ENCODE measurements at regions not wholly inside any gene's neighbourhood (a gene's known extent, or its start where the extent isn't known, plus 50 kb on each side); places are given as distances from the start of the nearest gene placed in this dataset.

DNA sequence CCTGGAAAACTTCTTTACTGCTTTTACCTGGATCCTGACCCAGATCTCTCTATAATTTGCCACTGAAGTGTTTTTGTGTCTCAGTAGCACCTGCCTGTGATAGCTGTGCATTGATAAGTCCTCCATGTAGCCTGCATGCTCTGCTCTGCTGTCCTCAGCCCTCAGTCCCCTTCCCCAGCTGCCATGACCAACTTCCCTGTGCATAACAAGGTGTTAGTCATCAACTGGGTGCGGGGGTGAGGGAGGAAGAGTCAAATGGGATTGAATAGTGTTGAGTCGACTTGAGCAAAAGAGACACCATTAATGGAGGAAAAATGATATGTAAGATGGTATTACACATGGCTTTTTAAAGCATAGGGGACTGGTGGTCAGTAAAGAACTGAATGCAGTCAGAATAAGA, 92.2 kb upstream of the PLET1 start:
- H3K36me3 ChIP-seq (ENCODE audit: control insufficient read depth in 4 of 4, insufficient read depth in 4 of 4, low read length in 3 of 4), result no peaks in the 10 kb centered on the region
- peaks cover 0 to 4% (median 0%) of the 10 kb centered on the region in 5 experiments for H3K9me3 ChIP-seq (ENCODE audit: control extremely low read depth in 1 of 5, control insufficient read depth in 4 of 5, insufficient read depth in 2 of 5, low read depth in 1 of 5, low read length in 4 of 5)
- WGBS (ENCODE audit: insufficient coverage), result 100% methylated on average over 1 of the region's 2 CpGs
- H3K4me3 ChIP-seq (ENCODE audit: control insufficient read depth in 1 of 7, extremely low read depth in 1 of 7, insufficient read depth in 4 of 7, low read depth in 2 of 7, low read length in 6 of 7), result no peak overlapping the region
- peaks cover 0 to 3% (median 0%) of the 10 kb centered on the region in 4 experiments for H3K4me1 ChIP-seq (ENCODE audit: control extremely low read depth in 1 of 4, control insufficient read depth in 4 of 4, insufficient read depth in 4 of 4, low read length in 3 of 4)
- CTCF ChIA-PET, result no interaction called here
- no peak overlapping the region for H3K27ac ChIP-seq (ENCODE audit: insufficient read depth in 1 of 2, low read depth in 1 of 2, low read length in 2 of 2, poor library complexity in 1 of 2, severe bottlenecking in 2 of 2)
- POLR2A ChIA-PET, result no interaction called here
- DNase-seq, result no peak
- no peaks in the 10 kb centered on the region for H3K27me3 ChIP-seq (replicated peaks in 2 of 5; ENCODE audit: control insufficient read depth in 4 of 5, insufficient read depth in 5 of 5, low read length in 4 of 5)

GRCh38 chr11:112354364-112354763, 93.7 kb upstream of the PLET1 start:
- Histone ChIP-seq H3K36me3 (ENCODE audit: control insufficient read depth in 4 of 4, insufficient read depth in 4 of 4, low read length in 3 of 4) (no peaks in the 10 kb centered on the region), H3K9me3 (ENCODE audit: control extremely low read depth in 1 of 5, control insufficient read depth in 4 of 5, insufficient read depth in 2 of 5, low read depth in 1 of 5, low read length in 4 of 5) (peaks cover 0 to 4% (median 0%) of the 10 kb centered on the region in 5 experiments), H3K4me1 (ENCODE audit: control extremely low read depth in 1 of 4, control insufficient read depth in 4 of 4, insufficient read depth in 4 of 4, low read length in 3 of 4) (no peaks in the 10 kb centered on the region), H3K4me3 (ENCODE audit: control insufficient read depth in 1 of 7, extremely low read depth in 1 of 7, insufficient read depth in 4 of 7, low read depth in 2 of 7, low read length in 6 of 7) (no peak overlapping the region), H3K27ac (ENCODE audit: insufficient read depth in 1 of 2, low read depth in 1 of 2, low read length in 2 of 2, poor library complexity in 1 of 2, severe bottlenecking in 2 of 2) (no peak overlapping the region), H3K27me3 (replicated peaks in 2 of 5; ENCODE audit: control insufficient read depth in 4 of 5, insufficient read depth in 5 of 5, low read length in 4 of 5) (no peaks in the 10 kb centered on the region)
- no peak for DNase-seq
- WGBS (ENCODE audit: insufficient coverage), result 100% methylated on average over 3 of the region's 3 CpGs
- ChIA-PET POLR2A (no interaction called here), CTCF (interaction anchor here (1.2 kb wide), 1 partner anchor 11 kb away, joined by 5 read pairs; no protein-coding TSS in a partner anchor)

GRCh38 chr11:112355726-112356125, 95.1 kb upstream of the PLET1 start:
- no peak overlapping the region for H3K4me3 ChIP-seq (ENCODE audit: control insufficient read depth in 1 of 7, extremely low read depth in 1 of 7, insufficient read depth in 4 of 7, low read depth in 2 of 7, low read length in 6 of 7)
- DNase-seq, result no peak
- no peaks in the 10 kb centered on the region for H3K36me3 ChIP-seq (ENCODE audit: control insufficient read depth in 4 of 4, insufficient read depth in 4 of 4, low read length in 3 of 4)
- CTCF ChIA-PET, result interaction anchor here (1.2 kb wide), 1 partner anchor 10 kb away, joined by 5 read pairs; no protein-coding TSS in a partner anchor
- POLR2A ChIA-PET, result no interaction called here
- no peaks in the 10 kb centered on the region for H3K27me3 ChIP-seq (replicated peaks in 2 of 5; ENCODE audit: control insufficient read depth in 4 of 5, insufficient read depth in 5 of 5, low read length in 4 of 5)
- H3K27ac ChIP-seq (ENCODE audit: insufficient read depth in 1 of 2, low read depth in 1 of 2, low read length in 2 of 2, poor library complexity in 1 of 2, severe bottlenecking in 2 of 2), result no peak overlapping the region
- 92% methylated on average over 4 of the region's 4 CpGs for WGBS (ENCODE audit: insufficient coverage)
- H3K4me1 ChIP-seq (ENCODE audit: control extremely low read depth in 1 of 4, control insufficient read depth in 4 of 4, insufficient read depth in 4 of 4, low read length in 3 of 4), result no peaks in the 10 kb centered on the region
- peaks cover 0 to 4% (median 0%) of the 10 kb centered on the region in 5 experiments for H3K9me3 ChIP-seq (ENCODE audit: control extremely low read depth in 1 of 5, control insufficient read depth in 4 of 5, insufficient read depth in 2 of 5, low read depth in 1 of 5, low read length in 4 of 5)

DNA sequence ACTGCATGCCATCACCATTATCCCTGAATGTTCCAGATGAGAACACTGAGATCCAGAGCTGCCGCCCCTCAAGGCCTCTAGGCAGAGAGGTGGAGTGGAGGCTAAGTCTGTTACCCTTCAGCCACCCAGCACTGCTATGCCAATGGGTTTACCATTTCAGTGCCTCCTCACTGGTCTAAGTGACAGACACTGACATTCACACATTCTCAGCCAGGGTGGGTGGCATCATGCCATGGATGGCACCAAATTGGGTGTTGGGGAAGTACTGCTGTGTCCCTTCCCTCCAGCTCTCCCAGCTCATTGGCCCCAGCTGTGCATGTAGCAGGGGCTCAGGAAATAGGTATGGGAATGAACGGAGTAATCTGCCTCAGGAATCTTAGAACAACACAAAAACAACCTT, 96.8 kb upstream of the PLET1 start:
- ChIA-PET CTCF (interaction anchor here (0.6 kb wide), 1 partner anchor 12 kb away, joined by 3 read pairs; no protein-coding TSS in a partner anchor), POLR2A (no interaction called here)
- H3K9me3 ChIP-seq (ENCODE audit: control extremely low read depth in 1 of 5, control insufficient read depth in 4 of 5, insufficient read depth in 2 of 5, low read depth in 1 of 5, low read length in 4 of 5), result peaks cover 0 to 4% (median 0%) of the 10 kb centered on the region in 5 experiments
- H3K36me3 ChIP-seq (ENCODE audit: control insufficient read depth in 4 of 4, insufficient read depth in 4 of 4, low read length in 3 of 4), result no peaks in the 10 kb centered on the region
- H3K4me1 ChIP-seq (ENCODE audit: control extremely low read depth in 1 of 4, control insufficient read depth in 4 of 4, insufficient read depth in 4 of 4, low read length in 3 of 4), result no peaks in the 10 kb centered on the region
- no peak overlapping the region for H3K27ac ChIP-seq (ENCODE audit: insufficient read depth in 1 of 2, low read depth in 1 of 2, low read length in 2 of 2, poor library complexity in 1 of 2, severe bottlenecking in 2 of 2)
- no peaks in the 10 kb centered on the region for H3K27me3 ChIP-seq (replicated peaks in 2 of 5; ENCODE audit: control insufficient read depth in 4 of 5, insufficient read depth in 5 of 5, low read length in 4 of 5)
- no peak for DNase-seq
- no peak overlapping the region for H3K4me3 ChIP-seq (ENCODE audit: control insufficient read depth in 1 of 7, extremely low read depth in 1 of 7, insufficient read depth in 4 of 7, low read depth in 2 of 7, low read length in 6 of 7)
- 100% methylated on average over 1 of the region's 2 CpGs for WGBS (ENCODE audit: insufficient coverage)

- Histone ChIP-seq H3K27ac (ENCODE audit: insufficient read depth in 1 of 2, low read depth in 1 of 2, low read length in 2 of 2, poor library complexity in 1 of 2, severe bottlenecking in 2 of 2) (no peak overlapping the region), H3K27me3 (replicated peaks in 2 of 5; ENCODE audit: control insufficient read depth in 4 of 5, insufficient read depth in 5 of 5, low read length in 4 of 5) (no peaks in the 10 kb centered on the region), H3K4me3 (ENCODE audit: control insufficient read depth in 1 of 7, extremely low read depth in 1 of 7, insufficient read depth in 4 of 7, low read depth in 2 of 7, low read length in 6 of 7) (no peak overlapping the region), H3K36me3 (ENCODE audit: control insufficient read depth in 4 of 4, insufficient read depth in 4 of 4, low read length in 3 of 4) (no peaks in the 10 kb centered on the region), H3K4me1 (ENCODE audit: control extremely low read depth in 1 of 4, control insufficient read depth in 4 of 4, insufficient read depth in 4 of 4, low read length in 3 of 4) (no peaks in the 10 kb centered on the region), H3K9me3 (ENCODE audit: control extremely low read depth in 1 of 5, control insufficient read depth in 4 of 5, insufficient read depth in 2 of 5, low read depth in 1 of 5, low read length in 4 of 5) (no peaks in the 10 kb centered on the region)
- POLR2A ChIA-PET, result no interaction called here
- CTCF ChIA-PET, result no interaction called here
- WGBS (ENCODE audit: insufficient coverage), result no CpG with 5 or more reads among the region's 3 CpGs
- no peak for DNase-seq
Observed at GRCh38 chr11:112361396-112361795, 100.7 kb upstream of the PLET1 start.

- 100% methylated on average over 2 of the region's 2 CpGs for WGBS (ENCODE audit: insufficient coverage)
- no peaks in the 10 kb centered on the region for H3K4me1 ChIP-seq (ENCODE audit: control extremely low read depth in 1 of 4, control insufficient read depth in 4 of 4, insufficient read depth in 4 of 4, low read length in 3 of 4)
- no peaks in the 10 kb centered on the region for H3K27me3 ChIP-seq (replicated peaks in 2 of 5; ENCODE audit: control insufficient read depth in 4 of 5, insufficient read depth in 5 of 5, low read length in 4 of 5)
- H3K36me3 ChIP-seq (ENCODE audit: control insufficient read depth in 4 of 4, insufficient read depth in 4 of 4, low read length in 3 of 4), result no peaks in the 10 kb centered on the region
- H3K4me3 ChIP-seq (ENCODE audit: control insufficient read depth in 1 of 7, extremely low read depth in 1 of 7, insufficient read depth in 4 of 7, low read depth in 2 of 7, low read length in 6 of 7), result no peak overlapping the region
- H3K27ac ChIP-seq (ENCODE audit: insufficient read depth in 1 of 2, low read depth in 1 of 2, low read length in 2 of 2, poor library complexity in 1 of 2, severe bottlenecking in 2 of 2), result no peak overlapping the region
- no peak for DNase-seq
- ChIA-PET CTCF (interaction anchor here (1.9 kb wide), 1 partner anchor 11 kb away, joined by 6 read pairs; no protein-coding TSS in a partner anchor), POLR2A (no interaction called here)
- no peaks in the 10 kb centered on the region for H3K9me3 ChIP-seq (ENCODE audit: control extremely low read depth in 1 of 5, control insufficient read depth in 4 of 5, insufficient read depth in 2 of 5, low read depth in 1 of 5, low read length in 4 of 5)
Observed at GRCh38 chr11:112363527-112363926, 102.9 kb upstream of the PLET1 start.

DNA sequence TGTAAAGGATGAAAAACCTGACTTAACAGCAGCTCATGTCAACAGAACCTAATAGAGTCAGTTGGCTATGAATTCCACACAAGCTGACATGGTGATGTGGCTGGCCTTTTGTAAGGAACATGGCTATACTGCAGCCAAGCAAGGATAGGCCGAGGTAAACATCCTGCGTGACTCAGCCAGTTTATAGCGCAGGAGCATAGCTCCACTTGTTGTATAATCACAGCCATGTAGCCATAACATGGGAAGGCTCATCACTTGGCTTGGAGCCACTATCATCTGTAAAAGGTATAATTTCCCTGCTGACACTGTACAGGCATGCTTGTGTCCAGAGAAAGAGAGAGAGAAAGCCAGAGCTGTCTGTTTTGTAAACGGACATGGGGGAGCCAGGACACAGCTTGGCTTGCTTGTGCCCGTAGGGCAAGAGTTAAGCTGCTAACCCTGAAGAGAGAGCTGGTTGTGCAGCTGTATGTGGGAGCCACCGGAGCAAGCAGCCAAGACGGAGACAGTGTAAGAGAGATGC, 104.4 kb upstream of the PLET1 start:
- 100% methylated on average over 7 of the region's 7 CpGs for WGBS (ENCODE audit: insufficient coverage)
- POLR2A ChIA-PET, result no interaction called here
- H3K27ac ChIP-seq (ENCODE audit: insufficient read depth in 1 of 2, low read depth in 1 of 2, low read length in 2 of 2, poor library complexity in 1 of 2, severe bottlenecking in 2 of 2), result no peak overlapping the region
- no peaks in the 10 kb centered on the region for H3K36me3 ChIP-seq (ENCODE audit: control insufficient read depth in 4 of 4, insufficient read depth in 4 of 4, low read length in 3 of 4)
- DNase-seq, result no peak
- CTCF ChIA-PET, result interaction anchor here (1.4 to 1.9 kb wide), 3 partner anchors 9 to 20 kb away, joined by 4 to 6 read pairs (median 5); no protein-coding TSS in a partner anchor
- no peak overlapping the region for H3K4me3 ChIP-seq (ENCODE audit: control insufficient read depth in 1 of 7, extremely low read depth in 1 of 7, insufficient read depth in 4 of 7, low read depth in 2 of 7, low read length in 6 of 7)
- no peaks in the 10 kb centered on the region for H3K4me1 ChIP-seq (ENCODE audit: control extremely low read depth in 1 of 4, control insufficient read depth in 4 of 4, insufficient read depth in 4 of 4, low read length in 3 of 4)
- peaks cover 0 to 3% (median 0%) of the 10 kb centered on the region in 5 experiments for H3K27me3 ChIP-seq (replicated peaks in 2 of 5; ENCODE audit: control insufficient read depth in 4 of 5, insufficient read depth in 5 of 5, low read length in 4 of 5)
- H3K9me3 ChIP-seq (ENCODE audit: control extremely low read depth in 1 of 5, control insufficient read depth in 4 of 5, insufficient read depth in 2 of 5, low read depth in 1 of 5, low read length in 4 of 5), result no peaks in the 10 kb centered on the region
